NCI-H2107 treated with DMSO at 0.1 percent for 48 hours (cell line): ENCODE measurements at regions not wholly inside any gene's neighbourhood (a gene's known extent, or its start where the extent isn't known, plus 50 kb on each side); places are given as distances from the start of the nearest gene placed in this dataset.

Experiments
- DNase-seq: peaks from one replicate; lab custom pipeline; 2025; ENCODE audit not compliant: unreplicated experiment; lab: John Stamatoyannopoulos, UW

- no peak for DNase-seq
Observed at GRCh38 chr11:121800240-121800639, 315.8 kb downstream of the BLID start.

GRCh38 chr11:121797496-121797895 is 318.5 kb downstream of the BLID start:
- no peak for DNase-seq

- DNase-seq: no peak
Observed at GRCh38 chr11:121795174-121795573, 320.8 kb downstream of the BLID start.

GRCh38 chr11:121794671-121795141 is 321.3 kb downstream of the BLID start:
- DNase-seq: no peak

- no peak for DNase-seq
Observed at GRCh38 chr11:121793916-121794315, 322.1 kb downstream of the BLID start.

- DNase-seq: no peak
Observed at GRCh38 chr11:121793291-121793690, 322.7 kb downstream of the BLID start.

GRCh38 chr11:121792185-121792584 is 323.8 kb downstream of the BLID start:
- no peak for DNase-seq

GRCh38 chr11:121790430-121790829 is 325.6 kb downstream of the BLID start:
- no peak for DNase-seq

- no peak for DNase-seq
Observed at GRCh38 chr11:121780971-121781370, 328.2 kb upstream of the SORL1-AS1 start.

GRCh38 chr11:121777056-121777455 is 324.3 kb upstream of the SORL1-AS1 start:
- no peak for DNase-seq

GRCh38 chr11:121775276-121775675 is 322.5 kb upstream of the SORL1-AS1 start:
- DNase-seq: no peak

- no peak for DNase-seq
Observed at GRCh38 chr11:121773076-121773475, 320.3 kb upstream of the SORL1-AS1 start.

GRCh38 chr11:121770939-121771595 is 318.3 kb upstream of the SORL1-AS1 start:
- no peak for DNase-seq

- no peak for DNase-seq
Observed at GRCh38 chr11:121769191-121769590, 316.4 kb upstream of the SORL1-AS1 start.

GRCh38 chr11:121767433-121767832 is 314.7 kb upstream of the SORL1-AS1 start:
- no peak for DNase-seq

- DNase-seq: no peak
Observed at GRCh38 chr11:121766991-121767390, 314.2 kb upstream of the SORL1-AS1 start.

- DNase-seq: no peak
Observed at GRCh38 chr11:121766166-121766565, 313.4 kb upstream of the SORL1-AS1 start.

GRCh38 chr11:121763526-121763925 is 310.8 kb upstream of the SORL1-AS1 start:
- no peak for DNase-seq

GRCh38 chr11:121762820-121763219 is 310.1 kb upstream of the SORL1-AS1 start:
- DNase-seq: peak; percentile 1

GRCh38 chr11:121761186-121761585 is 308.4 kb upstream of the SORL1-AS1 start:
- no peak for DNase-seq

GRCh38 chr11:121757480-121758125 is 304.8 kb upstream of the SORL1-AS1 start:
- DNase-seq: no peak

GRCh38 chr11:121755906-121756305 is 303.1 kb upstream of the SORL1-AS1 start:
- DNase-seq: no peak

- DNase-seq: no peak
Observed at GRCh38 chr11:121755191-121755590, 302.4 kb upstream of the SORL1-AS1 start.
